H1 (cell line): ENCODE measurements at regions not wholly inside any gene's neighbourhood (a gene's known extent, or its start where the extent isn't known, plus 50 kb on each side); places are given as distances from the start of the nearest gene placed in this dataset.

ENCODE experiments used
- POLR2A ChIP-seq, 2 experiments: IDR thresholded peaks; 1 replicate in 1 of 2; 2 replicates in 1 of 2; pipeline ENCODE4 v1.6.1; 2011; ENCODE audit warnings: low read depth in 2 of 2, low read length in 2 of 2, mild to moderate bottlenecking in 2 of 2; ENCODE audit errors: control extremely low read depth in 1 of 2
- TF ChIP-seq, protein P1 (sequence below): IDR thresholded peaks from 2 replicates; pipeline ENCODE4 v1.6.1; 2011; ENCODE audit warnings: low read length, improper control_type of control experiment

DNA sequence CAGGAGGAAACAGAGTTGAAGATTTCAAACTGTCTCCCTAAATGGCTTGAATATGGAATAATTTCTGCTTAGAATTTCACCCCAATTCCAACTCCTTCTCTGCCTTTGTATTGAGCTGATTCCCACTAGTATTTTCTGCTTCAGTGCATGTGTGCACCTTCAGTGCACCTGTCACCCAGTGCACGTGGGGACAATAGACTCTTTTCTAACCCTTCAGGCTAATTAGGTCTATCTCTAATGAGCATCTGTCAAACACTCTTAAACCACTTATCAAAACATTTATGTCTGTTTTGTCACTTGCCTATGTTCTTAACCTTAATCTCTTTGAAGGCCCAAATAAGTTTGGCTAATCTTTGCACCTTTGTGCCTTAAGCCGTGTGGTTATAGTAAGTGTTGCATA, 232.0 kb upstream of the NETO1 start:
- TF ChIP-seq, protein P1, sequence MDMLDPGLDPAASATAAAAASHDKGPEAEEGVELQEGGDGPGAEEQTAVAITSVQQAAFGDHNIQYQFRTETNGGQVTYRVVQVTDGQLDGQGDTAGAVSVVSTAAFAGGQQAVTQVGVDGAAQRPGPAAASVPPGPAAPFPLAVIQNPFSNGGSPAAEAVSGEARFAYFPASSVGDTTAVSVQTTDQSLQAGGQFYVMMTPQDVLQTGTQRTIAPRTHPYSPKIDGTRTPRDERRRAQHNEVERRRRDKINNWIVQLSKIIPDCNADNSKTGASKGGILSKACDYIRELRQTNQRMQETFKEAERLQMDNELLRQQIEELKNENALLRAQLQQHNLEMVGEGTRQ: no peak
- TF ChIP-seq POLR2A (IDR thresholded peaks at IDR 0.05; ENCODE audit: control extremely low read depth in 1 of 2, low read depth in 2 of 2, low read length in 2 of 2): no peak
